ENCODE measurements at regions not wholly inside any gene's neighbourhood (a gene's known extent, or its start where the extent isn't known, plus 50 kb on each side); places are given as distances from the start of the nearest gene placed in this dataset.

GRCh38 chr18:65527879-65528633 lies 222.8 kb upstream of the CDH7 start:
- TF ChIP-seq EZH2 (optimal IDR thresholded peaks at IDR 0.05; ENCODE audit: low read depth, low read length) (no peak), CTCF (IDR thresholded peaks at IDR 0.05; ENCODE audit: low read length) (no peak)

Data from MM.1S (cell line).